CD8-positive, alpha-beta memory T cell (primary cell): ENCODE measurements at regions not wholly inside any gene's neighbourhood (a gene's known extent, or its start where the extent isn't known, plus 50 kb on each side); places are given as distances from the start of the nearest gene placed in this dataset.

ENCODE experiments used
- CTCF ChIA-PET: fragments of 350-600 bp; sonication (Branson Sonifier 250); formaldehyde crosslinking; loops from one replicate; lab custom pipeline; 2021; ENCODE audit warnings: antibody characterized with exemption; lab: Charles Lee
- POLR2A ChIA-PET: fragments of 350-600 bp; sonication (Branson Sonifier 250); formaldehyde crosslinking; loops from one replicate; lab custom pipeline; 2021; ENCODE audit warnings: antibody characterized with exemption; lab: Charles Lee
- DNase-seq, 5 donors: peaks; one replicate each; pipeline versions ENCODE4 v3.0.0 to v3.0.0-alpha.2; 2020 to 2022; ENCODE audit warnings: mixed read lengths in 1 of 5
- H3K27ac ChIP-seq: one replicate; pipeline ENCODE4 v1.7.0; 2013; ENCODE audit warnings: low read depth, mild to moderate bottlenecking, low read length, moderate library complexity
- H3K27me3 ChIP-seq: 2 replicates; pipeline ENCODE4 v1.7.0; 2013; ENCODE audit warnings: low read length, mild to moderate bottlenecking; ENCODE audit not compliant: insufficient read depth, poor library complexity, severe bottlenecking
- H3K36me3 ChIP-seq: 2 replicates; pipeline ENCODE4 v1.7.0; 2013; ENCODE audit warnings: mild to moderate bottlenecking, low read length, moderate library complexity; ENCODE audit not compliant: insufficient read depth
- H3K4me1 ChIP-seq: 2 replicates; pipeline ENCODE4 v1.7.0; 2013; ENCODE audit warnings: mild to moderate bottlenecking, low read length, moderate library complexity; ENCODE audit not compliant: insufficient read depth
- H3K4me3 ChIP-seq: 2 replicates; pipeline ENCODE4 v1.7.0; 2013; ENCODE audit warnings: mild to moderate bottlenecking, low read length
- H3K9me3 ChIP-seq: 2 replicates; pipeline ENCODE4 v1.7.0; 2013; ENCODE audit warnings: mild to moderate bottlenecking, low read length
- H3K27ac Mint-ChIP-seq, 8 donors: one replicate each; pipeline ENCODE4 v1.8.0; 2020 to 2021; ENCODE audit warnings: mixed read lengths in 8 of 8, mild to moderate bottlenecking in 6 of 8, inconsistent platforms in 3 of 8, moderate library complexity in 3 of 8
- H3K27me3 Mint-ChIP-seq, 2 donors: one replicate each; pipeline ENCODE4 v1.8.0; 2020 to 2021; ENCODE audit warnings: mixed read lengths in 2 of 2, mild to moderate bottlenecking in 1 of 2, moderate library complexity in 1 of 2
- H3K36me3 Mint-ChIP-seq, 3 donors: one replicate each; pipeline ENCODE4 v1.8.0; 2020 to 2021; ENCODE audit warnings: mixed read lengths in 3 of 3, inconsistent platforms in 1 of 3, mild to moderate bottlenecking in 1 of 3
- H3K4me1 Mint-ChIP-seq, 3 donors: one replicate each; pipeline ENCODE4 v1.8.0; 2020 to 2021; ENCODE audit warnings: mixed read lengths in 3 of 3, inconsistent platforms in 1 of 3, mild to moderate bottlenecking in 1 of 3
- H3K4me3 Mint-ChIP-seq, 7 donors: one replicate each; pipeline ENCODE4 v1.8.0; 2020 to 2021; ENCODE audit warnings: mixed read lengths in 7 of 7, mild to moderate bottlenecking in 6 of 7, moderate library complexity in 4 of 7, inconsistent platforms in 2 of 7
- H3K9me3 Mint-ChIP-seq, 5 donors: one replicate each; pipeline ENCODE4 v1.8.0; 2020 to 2022; ENCODE audit warnings: mixed read lengths in 5 of 5, mild to moderate bottlenecking in 3 of 5, moderate library complexity in 2 of 5, inconsistent platforms in 1 of 5

DNA sequence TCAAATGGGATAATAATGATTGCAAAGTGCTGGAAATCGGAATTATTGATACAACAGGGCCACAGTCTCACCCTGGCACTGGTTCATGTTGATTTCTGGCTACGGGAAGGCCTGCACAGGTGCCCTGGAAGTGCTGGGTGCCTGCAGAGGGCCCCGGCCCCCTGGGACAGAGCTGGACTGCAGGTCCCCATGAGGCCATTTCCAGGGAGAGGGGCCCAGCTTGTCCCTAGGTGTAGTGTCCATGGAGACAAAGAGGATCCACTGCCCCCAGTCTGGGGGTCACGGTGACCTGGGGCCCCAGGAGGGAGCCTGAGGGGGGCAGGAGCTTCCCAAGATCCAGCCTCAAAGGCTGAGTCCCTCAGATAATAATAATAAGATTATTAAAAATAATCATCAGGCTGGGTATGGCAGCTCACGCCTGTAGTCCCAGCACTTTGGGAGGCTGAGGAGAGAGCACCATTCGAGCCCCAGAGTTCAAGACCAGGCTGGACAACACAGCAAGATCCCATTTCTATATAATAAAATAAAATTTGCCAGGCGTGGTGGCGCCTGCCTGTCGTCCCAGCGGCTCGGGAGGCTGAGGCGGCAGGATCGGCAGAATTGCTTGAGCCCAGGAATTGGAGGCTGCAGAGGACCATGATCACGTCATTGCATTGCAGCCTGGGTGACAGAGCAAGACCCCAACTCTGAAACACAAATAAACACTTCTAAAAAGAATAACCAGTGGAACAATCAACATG lies 98.1 kb downstream of the MICALL2 start:
- H3K27ac ChIP-seq: no peak overlapping the region
- peaks cover 6% of the 10 kb centered on the region for H3K27me3 ChIP-seq
- Mint-ChIP-seq H3K4me3 (no peak overlapping the region), H3K9me3 (peaks cover 0 to 5% (median 2%) of the 10 kb centered on the region in 5 donors), H3K36me3 (no peaks in the 10 kb centered on the region), H3K4me1 (no peaks in the 10 kb centered on the region), H3K27ac (peak overlapping the region in 1 of 8 donors; percentile 37), H3K27me3 (peaks cover 3 to 11% of the 10 kb centered on the region in 2 donors)
- no peaks in the 10 kb centered on the region for H3K9me3 ChIP-seq
- ChIA-PET POLR2A (no interaction called here), CTCF (no interaction called here)
- no peaks in the 10 kb centered on the region for H3K36me3 ChIP-seq
- peak in 1 of 5 donors; percentile 32 for DNase-seq
- no peaks in the 10 kb centered on the region for H3K4me1 ChIP-seq
- no peak overlapping the region for H3K4me3 ChIP-seq

- Mint-ChIP-seq H3K9me3 (peaks cover 0 to 5% (median 2%) of the 10 kb centered on the region in 5 donors), H3K27me3 (peaks cover 5 to 12% of the 10 kb centered on the region in 2 donors), H3K4me1 (no peaks in the 10 kb centered on the region), H3K27ac (peak overlapping the region in 1 of 8 donors; percentile 37), H3K4me3 (no peak overlapping the region), H3K36me3 (no peaks in the 10 kb centered on the region)
- peak in 1 of 5 donors; percentile 7 for DNase-seq
- Histone ChIP-seq H3K27me3 (peaks cover 6% of the 10 kb centered on the region), H3K4me3 (no peak overlapping the region), H3K4me1 (no peaks in the 10 kb centered on the region), H3K27ac (no peak overlapping the region), H3K9me3 (no peaks in the 10 kb centered on the region), H3K36me3 (no peaks in the 10 kb centered on the region)
- ChIA-PET CTCF (no interaction called here), POLR2A (no interaction called here)
Observed at GRCh38 chr7:1361756-1362125, 97.5 kb downstream of the MICALL2 start.

- H3K36me3 ChIP-seq: no peaks in the 10 kb centered on the region
- Mint-ChIP-seq H3K4me3 (no peak overlapping the region), H3K4me1 (no peaks in the 10 kb centered on the region), H3K27me3 (peaks cover 9 to 16% of the 10 kb centered on the region in 2 donors), H3K9me3 (peaks cover 0 to 5% (median 2%) of the 10 kb centered on the region in 5 donors), H3K27ac (no peak overlapping the region), H3K36me3 (no peaks in the 10 kb centered on the region)
- H3K4me1 ChIP-seq: no peaks in the 10 kb centered on the region
- H3K4me3 ChIP-seq: no peak overlapping the region
- no peak overlapping the region for H3K27ac ChIP-seq
- CTCF ChIA-PET: interaction anchor here (1.3 kb wide), 1 partner anchor 16 kb away, joined by 3 read pairs; no protein-coding TSS in a partner anchor
- peaks cover 6% of the 10 kb centered on the region for H3K27me3 ChIP-seq
- POLR2A ChIA-PET: no interaction called here
- H3K9me3 ChIP-seq: no peaks in the 10 kb centered on the region
- no peak for DNase-seq
Observed at GRCh38 chr7:1362301-1362700, 97.0 kb downstream of the MICALL2 start.

- no peak for DNase-seq
- no peaks in the 10 kb centered on the region for H3K36me3 Mint-ChIP-seq
- H3K4me3 Mint-ChIP-seq: no peak overlapping the region
- H3K9me3 ChIP-seq: no peaks in the 10 kb centered on the region
- peaks cover 0 to 6% (median 2%) of the 10 kb centered on the region in 5 donors for H3K9me3 Mint-ChIP-seq
- H3K27me3 Mint-ChIP-seq: peaks cover 18 to 24% of the 10 kb centered on the region in 2 donors
- H3K27me3 ChIP-seq: peaks cover 13% of the 10 kb centered on the region
- H3K4me3 ChIP-seq: no peak overlapping the region
- no peak overlapping the region for H3K27ac Mint-ChIP-seq
- H3K27ac ChIP-seq: no peak overlapping the region
- no peaks in the 10 kb centered on the region for H3K4me1 ChIP-seq
- H3K36me3 ChIP-seq: no peaks in the 10 kb centered on the region
- H3K4me1 Mint-ChIP-seq: peaks cover 0 to 2% (median 0%) of the 10 kb centered on the region in 3 donors
- CTCF ChIA-PET: no interaction called here
- POLR2A ChIA-PET: no interaction called here
Observed at GRCh38 chr7:1364068-1364905, 95.0 kb downstream of the MICALL2 start.

GRCh38 chr7:1364906-1365570 lies 94.2 kb downstream of the MICALL2 start:
- Histone ChIP-seq H3K9me3 (no peaks in the 10 kb centered on the region), H3K27me3 (peaks cover 13% of the 10 kb centered on the region), H3K27ac (no peak overlapping the region), H3K4me1 (no peaks in the 10 kb centered on the region), H3K36me3 (no peaks in the 10 kb centered on the region), H3K4me3 (no peak overlapping the region)
- ChIA-PET POLR2A (no interaction called here), CTCF (no interaction called here)
- Mint-ChIP-seq H3K4me1 (peaks cover 0 to 2% (median 0%) of the 10 kb centered on the region in 3 donors), H3K9me3 (peaks cover 0 to 6% (median 2%) of the 10 kb centered on the region in 5 donors), H3K27ac (no peak overlapping the region), H3K27me3 (peaks cover 18 to 32% of the 10 kb centered on the region in 2 donors), H3K4me3 (no peak overlapping the region), H3K36me3 (no peaks in the 10 kb centered on the region)
- no peak for DNase-seq

DNA sequence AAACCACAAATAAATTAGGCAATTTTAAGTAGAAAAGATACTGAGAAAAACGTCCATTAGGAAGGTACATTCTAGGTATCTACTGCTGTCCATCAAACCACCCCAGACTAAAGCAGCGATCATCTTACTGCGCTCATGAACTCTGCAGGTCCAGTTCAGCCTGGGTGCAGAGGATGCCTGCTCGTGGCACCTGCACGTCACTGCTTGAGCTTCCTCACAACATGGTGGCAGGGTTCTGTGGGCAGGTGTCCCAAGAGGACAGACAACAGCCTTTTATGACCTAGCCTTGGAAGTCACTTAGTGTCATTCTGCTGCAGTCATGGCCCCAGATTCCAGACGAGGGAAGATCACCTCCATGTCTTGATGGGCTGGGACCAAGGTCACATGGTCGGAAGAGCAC lies 93.4 kb downstream of the MICALL2 start:
- H3K27me3 ChIP-seq: peaks cover 15% of the 10 kb centered on the region
- no peaks in the 10 kb centered on the region for H3K4me1 ChIP-seq
- H3K9me3 Mint-ChIP-seq: peaks cover 0 to 6% (median 2%) of the 10 kb centered on the region in 5 donors
- H3K4me3 Mint-ChIP-seq: no peak overlapping the region
- CTCF ChIA-PET: no interaction called here
- H3K4me3 ChIP-seq: no peak overlapping the region
- H3K4me1 Mint-ChIP-seq: peaks cover 0 to 2% (median 0%) of the 10 kb centered on the region in 3 donors
- POLR2A ChIA-PET: no interaction called here
- no peaks in the 10 kb centered on the region for H3K36me3 Mint-ChIP-seq
- no peak for DNase-seq
- H3K27ac Mint-ChIP-seq: no peak overlapping the region
- no peak overlapping the region for H3K27ac ChIP-seq
- H3K9me3 ChIP-seq: no peaks in the 10 kb centered on the region
- H3K36me3 ChIP-seq: no peaks in the 10 kb centered on the region
- H3K27me3 Mint-ChIP-seq: peaks cover 18 to 40% of the 10 kb centered on the region in 2 donors

GRCh38 chr7:1366801-1367405 lies 92.4 kb downstream of the MICALL2 start:
- H3K36me3 ChIP-seq: no peaks in the 10 kb centered on the region
- no peak overlapping the region for H3K4me3 ChIP-seq
- H3K27me3 ChIP-seq: peaks cover 17% of the 10 kb centered on the region
- H3K9me3 Mint-ChIP-seq: peaks cover 0 to 6% (median 2%) of the 10 kb centered on the region in 5 donors
- H3K4me3 Mint-ChIP-seq: no peak overlapping the region
- peaks cover 0 to 2% (median 0%) of the 10 kb centered on the region in 3 donors for H3K4me1 Mint-ChIP-seq
- no peak overlapping the region for H3K27ac ChIP-seq
- no peak overlapping the region for H3K27ac Mint-ChIP-seq
- H3K9me3 ChIP-seq: no peaks in the 10 kb centered on the region
- H3K27me3 Mint-ChIP-seq: peaks cover 18 to 45% of the 10 kb centered on the region in 2 donors
- H3K4me1 ChIP-seq: no peaks in the 10 kb centered on the region
- no peaks in the 10 kb centered on the region for H3K36me3 Mint-ChIP-seq
- no peak for DNase-seq
- ChIA-PET POLR2A (no interaction called here), CTCF (no interaction called here)
